Left lung (tissue), 4 donors: ENCODE measurements at regions not wholly inside any gene's neighbourhood (a gene's known extent, or its start where the extent isn't known, plus 50 kb on each side); places are given as distances from the start of the nearest gene placed in this dataset.

Experiments
- ATAC-seq: fragments of 200-7000 bp; cut with Tn5 transposase; one replicate; pipeline ENCODE4 v1.9.1; 2020; ENCODE audit warnings: moderate library complexity
- DNase-seq, 4 donors: peaks; one replicate each; pipeline ENCODE4 v3.0.0-alpha.2; 2013 to 2020
- H3K27ac ChIP-seq, 2 donors: fragments of 200-600 bp; sonication (generic) in 1 of 2; one replicate each; pipeline versions ENCODE4 v1.5.0 to v1.8.0; 2020 to 2021
- H3K27me3 ChIP-seq, 2 donors: fragments of 200-600 bp; sonication (generic) in 1 of 2; one replicate each; pipeline versions ENCODE4 v1.5.0 to v1.8.0; 2020 to 2021
- H3K36me3 ChIP-seq, 2 donors: fragments of 200-600 bp; sonication (generic) in 1 of 2; one replicate each; pipeline versions ENCODE4 v1.5.0 to v1.8.0; 2020 to 2021
- H3K4me1 ChIP-seq, 2 donors: fragments of 200-600 bp; one replicate each; pipeline ENCODE4 v1.8.0; 2021
- H3K4me3 ChIP-seq, 2 donors: fragments of 200-600 bp; sonication (generic) in 1 of 2; one replicate each; pipeline versions ENCODE4 v1.5.0 to v1.8.0; 2020 to 2021; ENCODE audit warnings: mild to moderate bottlenecking in 1 of 2
- H3K9me3 ChIP-seq, 2 donors: fragments of 200-600 bp; sonication (generic) in 1 of 2; one replicate each; pipeline versions ENCODE4 v1.5.0 to v1.8.0; 2020 to 2021
- CTCF ChIP-seq, 2 donors: fragments of 200-600 bp; sonication (generic) in 1 of 2; IDR thresholded peaks; one replicate each; pipeline versions ENCODE4 v1.5.0 to v1.8.0; 2021; ENCODE audit warnings: antibody characterized with exemption in 2 of 2
- intact Hi-C, 2 donors: fragments of 100-400 bp; cut with DNase I; formaldehyde crosslinking; loops; one replicate each; pipeline versions ENCODE4 v1.11.2 to v1.14.2; 2022
- donor health status: DM: no; HTN: yes; CAD: no.
- donor health status: DM: no; HTN: no; CAD: no.

- Histone ChIP-seq H3K4me1 (no peaks in the 10 kb centered on the region), H3K4me3 (no peak overlapping the region), H3K36me3 (no peaks in the 10 kb centered on the region), H3K27me3 (no peaks in the 10 kb centered on the region), H3K9me3 (peaks cover 0 to 7% of the 10 kb centered on the region in 2 donors), H3K27ac (no peak overlapping the region)
- DNase-seq (no peak), ATAC-seq (no peak)
- TF ChIP-seq CTCF (IDR thresholded peaks at IDR 0.05), result no peak
- intact Hi-C loops, result no loop called here
Observed at GRCh38 chr1:74952786-74953185, 181.4 kb upstream of the LHX8 start.

- Histone ChIP-seq H3K4me1 (no peaks in the 10 kb centered on the region), H3K4me3 (no peak overlapping the region), H3K9me3 (peaks cover 0 to 7% of the 10 kb centered on the region in 2 donors), H3K27me3 (no peaks in the 10 kb centered on the region), H3K27ac (no peak overlapping the region), H3K36me3 (no peaks in the 10 kb centered on the region)
- no peak for DNase-seq
- intact Hi-C loops, result no loop called here
- TF ChIP-seq CTCF (IDR thresholded peaks at IDR 0.05), result no peak
- no peak for ATAC-seq
Observed at GRCh38 chr1:74953622-74954021, 180.6 kb upstream of the LHX8 start.

- no peak overlapping the region for H3K4me3 ChIP-seq
- H3K4me1 ChIP-seq, result no peaks in the 10 kb centered on the region
- no peaks in the 10 kb centered on the region for H3K9me3 ChIP-seq
- ATAC-seq (peak; percentile 57), DNase-seq (peak in 1 of 4 donors; percentile 8)
- no peaks in the 10 kb centered on the region for H3K27me3 ChIP-seq
- TF ChIP-seq CTCF (IDR thresholded peaks at IDR 0.05), result no peak
- no peaks in the 10 kb centered on the region for H3K36me3 ChIP-seq
- intact Hi-C loops, result no loop called here
- no peak overlapping the region for H3K27ac ChIP-seq
Observed at GRCh38 chr1:74963120-74963519, 171.1 kb upstream of the LHX8 start.

GRCh38 chr1:74964508-74965102 is 169.6 kb upstream of the LHX8 start:
- intact Hi-C loops, result no loop called here
- no peak overlapping the region for H3K27ac ChIP-seq
- DNase-seq, result peak in 1 of 4 donors; percentile 5

GRCh38 chr1:74969566-74970135 is 164.5 kb upstream of the LHX8 start:
- H3K27me3 ChIP-seq, result no peaks in the 10 kb centered on the region
- no peaks in the 10 kb centered on the region for H3K36me3 ChIP-seq
- DNase-seq (no peak), ATAC-seq (no peak)
- intact Hi-C loops, result no loop called here
- H3K9me3 ChIP-seq, result no peaks in the 10 kb centered on the region
- H3K4me3 ChIP-seq, result no peak overlapping the region
- H3K27ac ChIP-seq, result no peak overlapping the region
- no peak for TF ChIP-seq CTCF (IDR thresholded peaks at IDR 0.05)
- no peaks in the 10 kb centered on the region for H3K4me1 ChIP-seq

More at GRCh38 chr1:74964508-74965102, 169.6 kb upstream of the LHX8 start:
- no peak for TF ChIP-seq CTCF (IDR thresholded peaks at IDR 0.05)
- H3K4me1 ChIP-seq, result no peaks in the 10 kb centered on the region
- no peaks in the 10 kb centered on the region for H3K36me3 ChIP-seq
- H3K4me3 ChIP-seq, result no peak overlapping the region
- H3K9me3 ChIP-seq, result no peaks in the 10 kb centered on the region
- no peaks in the 10 kb centered on the region for H3K27me3 ChIP-seq
- ATAC-seq, result no peak
